ENCODE measurements at regions not wholly inside any gene's neighbourhood (a gene's known extent, or its start where the extent isn't known, plus 50 kb on each side); places are given as distances from the start of the nearest gene placed in this dataset.

- Histone ChIP-seq H3K4me1 (no peaks in the 10 kb centered on the region), H3K27me3 (no peaks in the 10 kb centered on the region), H3K4me3 (no peak overlapping the region), H3K27ac (no peak overlapping the region), H3K9me3 (no peaks in the 10 kb centered on the region), H3K36me3 (no peaks in the 10 kb centered on the region)
- no peak for DNase-seq
- no peak for ATAC-seq
- WGBS, 4 donors, result 83 to 89% (median 89%) methylated on average over 2 of the region's 2 CpGs
- intact Hi-C loops (cut with DNase I), result no loop called here
- TF ChIP-seq CTCF (IDR thresholded peaks at IDR 0.05), result no peak
- no peak for TF ChIP-seq POLR2A (IDR thresholded peaks at IDR 0.05)
Measured at GRCh38 chr13:22482496-22483000, 698.2 kb upstream of the SGCG start.

- TF ChIP-seq POLR2A (IDR thresholded peaks at IDR 0.05), result no peak
- TF ChIP-seq CTCF (IDR thresholded peaks at IDR 0.05), result no peak
- Histone ChIP-seq H3K4me1 (no peaks in the 10 kb centered on the region), H3K27me3 (no peaks in the 10 kb centered on the region), H3K4me3 (no peak overlapping the region), H3K27ac (no peak overlapping the region), H3K9me3 (no peaks in the 10 kb centered on the region), H3K36me3 (no peaks in the 10 kb centered on the region)
- no peak for ATAC-seq
- DNase-seq, result no peak
- WGBS, 4 donors, result 67 to 83% (median 81%) methylated on average over 1 of the region's 1 CpG
- intact Hi-C loops (cut with DNase I), result no loop called here
Measured at GRCh38 chr13:22483276-22483675, 697.5 kb upstream of the SGCG start.

GRCh38 chr13:22486490-22486889 is 694.3 kb upstream of the SGCG start:
- H3K36me3 ChIP-seq, result no peaks in the 10 kb centered on the region
- H3K27me3 ChIP-seq, result no peaks in the 10 kb centered on the region
- no peak for TF ChIP-seq POLR2A (IDR thresholded peaks at IDR 0.05)
- no peak for TF ChIP-seq CTCF (IDR thresholded peaks at IDR 0.05)
- no peak overlapping the region for H3K4me3 ChIP-seq
- 58 to 76% (median 70%) methylated on average over 3 of the region's 3 CpGs for WGBS, 4 donors
- ATAC-seq, result no peak
- H3K27ac ChIP-seq, result no peak overlapping the region
- H3K4me1 ChIP-seq, result no peaks in the 10 kb centered on the region
- no peaks in the 10 kb centered on the region for H3K9me3 ChIP-seq
- no peak for DNase-seq
- intact Hi-C loops (cut with DNase I), result no loop called here

- Histone ChIP-seq H3K9me3 (peaks cover 0 to under 1% (median 0%) of the 10 kb centered on the region in 12 donors), H3K36me3 (no peaks in the 10 kb centered on the region), H3K4me3 (no peak overlapping the region), H3K27ac (no peak overlapping the region), H3K4me1 (no peaks in the 10 kb centered on the region), H3K27me3 (no peaks in the 10 kb centered on the region)
- ATAC-seq (no peak), DNase-seq (no peak)
- no peak for TF ChIP-seq POLR2A (IDR thresholded peaks at IDR 0.05)
- no peak for TF ChIP-seq CTCF (IDR thresholded peaks at IDR 0.05)
- intact Hi-C loops (cut with DNase I), result no loop called here
Measured at GRCh38 chr13:22487932-22488331, 692.8 kb upstream of the SGCG start.
